ENCODE measurements at regions not wholly inside any gene's neighbourhood (a gene's known extent, or its start where the extent isn't known, plus 50 kb on each side); places are given as distances from the start of the nearest gene placed in this dataset.

GRCh38 chr13:36608474-36608873 is 65.3 kb upstream of the SERTM1 start (continued):
- no peak for TF ChIP-seq CHD7 (IDR thresholded peaks at IDR 0.05; ENCODE audit: insufficient replicate concordance, low read length)
- TF ChIP-seq SUZ12 (IDR thresholded peaks at IDR 0.05; ENCODE audit: low read length), result no peak
- TF ChIP-seq SRF (IDR thresholded peaks at IDR 0.05; ENCODE audit: low read depth, low read length), result no peak
- no peak for TF ChIP-seq SIX5 (IDR thresholded peaks at IDR 0.05; ENCODE audit: low read depth, low read length)
- no peak for TF ChIP-seq MAFK (IDR thresholded peaks at IDR 0.05; ENCODE audit: low read depth, low read length)
- no peak for TF ChIP-seq USF2 (IDR thresholded peaks at IDR 0.05; ENCODE audit: low read length)
- no peak for TF ChIP-seq JUN (IDR thresholded peaks at IDR 0.05; ENCODE audit: low read depth, low read length)
- TF ChIP-seq ASH2L (IDR thresholded peaks at IDR 0.05; ENCODE audit: low read length), result no peak
- TF ChIP-seq GTF2F1 (IDR thresholded peaks at IDR 0.05; ENCODE audit: borderline replicate concordance, low read depth, low read length), result no peak
